GM19452 (cell line): ENCODE measurements at regions not wholly inside any gene's neighbourhood (a gene's known extent, or its start where the extent isn't known, plus 50 kb on each side); places are given as distances from the start of the nearest gene placed in this dataset.

Experiments used
- ATAC-seq: cut with Tn5 transposase; IDR thresholded peaks from one replicate; pipeline ENCODE4 v1.9.1; 2021; ENCODE audit not compliant: unreplicated experiment

GRCh38 chr7:155360495-155361345 is 63.0 kb downstream of the INSIG1 start:
- no peak for ATAC-seq

- ATAC-seq = no peak
These were observed 63.6 kb downstream of the INSIG1 start for GRCh38 chr7:155361346-155361680.

GRCh38 chr7:155361947-155362346 is 64.3 kb downstream of the INSIG1 start:
- ATAC-seq = no peak

GRCh38 chr7:155362380-155363145 is 64.9 kb downstream of the INSIG1 start:
- ATAC-seq = no peak

- ATAC-seq = no peak
These were observed 65.5 kb downstream of the INSIG1 start for GRCh38 chr7:155363146-155363539.

GRCh38 chr7:155363852-155364600 is 66.3 kb downstream of the INSIG1 start:
- ATAC-seq = no peak

GRCh38 chr7:155365146-155365874 is 67.6 kb downstream of the INSIG1 start:
- ATAC-seq = no peak

GRCh38 chr7:155368894-155369600 is 71.4 kb downstream of the INSIG1 start:
- no peak for ATAC-seq

GRCh38 chr7:155369766-155370165 is 72.1 kb downstream of the INSIG1 start:
- ATAC-seq = no peak

GRCh38 chr7:155371331-155371883 is 73.7 kb downstream of the INSIG1 start:
- no peak for ATAC-seq

- peak; percentile 41 for ATAC-seq
These were observed 74.5 kb downstream of the INSIG1 start for GRCh38 chr7:155371884-155372781.

- no peak for ATAC-seq
These were observed 75.2 kb downstream of the INSIG1 start for GRCh38 chr7:155372782-155373358.

- ATAC-seq = no peak
These were observed 75.9 kb downstream of the INSIG1 start for GRCh38 chr7:155373359-155374273.

GRCh38 chr7:155374276-155375252 is 76.9 kb downstream of the INSIG1 start:
- ATAC-seq = no peak

- ATAC-seq = no peak
These were observed 77.9 kb downstream of the INSIG1 start for GRCh38 chr7:155375337-155376277.
